SK-N-SH treated with all-trans-retinoic acid at 6 μM for 48 hours (cell line): ENCODE measurements at regions not wholly inside any gene's neighbourhood (a gene's known extent, or its start where the extent isn't known, plus 50 kb on each side); places are given as distances from the start of the nearest gene placed in this dataset.

ENCODE experiments used
- ARNTL ChIP-seq: fragments of 450-650 bp; formaldehyde crosslinking; IDR thresholded peaks from 2 replicates; pipeline ENCODE4 v1.5.0; 2020; ENCODE audit warnings: low read depth, mild to moderate bottlenecking, moderate library complexity, borderline replicate concordance
- CSDC2 ChIP-seq: fragments of 250-450 bp; sonication (Bioruptor Pico); IDR thresholded peaks from 2 replicates; pipeline ENCODE4 v1.5.0; 2020; ENCODE audit warnings: mild to moderate bottlenecking, moderate library complexity
- ESRRG ChIP-seq: fragments of 250-450 bp; sonication (Bioruptor Pico); IDR thresholded peaks from 2 replicates; pipeline ENCODE4 v1.6.1; 2021; ENCODE audit warnings: mild to moderate bottlenecking
- PPARA ChIP-seq: fragments of 250-450 bp; sonication (Bioruptor Pico); IDR thresholded peaks from 2 replicates; pipeline ENCODE4 v1.5.0; 2020; ENCODE audit warnings: mild to moderate bottlenecking, borderline replicate concordance
- SNAI2 ChIP-seq: fragments of 250-450 bp; sonication (Bioruptor Pico); IDR thresholded peaks from 2 replicates; pipeline ENCODE4 v1.5.0; 2020; ENCODE audit warnings: mild to moderate bottlenecking, moderate library complexity
- TCF4 ChIP-seq: fragments of 250-450 bp; sonication (Bioruptor Pico); IDR thresholded peaks from 2 replicates; pipeline ENCODE4 v1.8.0; 2021; ENCODE audit warnings: mild to moderate bottlenecking, moderate library complexity, borderline replicate concordance
- TOX ChIP-seq: fragments of 250-450 bp; sonication (Bioruptor Pico); IDR thresholded peaks from 2 replicates; pipeline ENCODE4 v1.8.0; 2021; ENCODE audit warnings: mild to moderate bottlenecking, moderate library complexity, borderline replicate concordance
- ZFP3 ChIP-seq: fragments of 250-450 bp; sonication (Bioruptor Pico); IDR thresholded peaks from 2 replicates; pipeline ENCODE4 v1.5.0; 2020; ENCODE audit warnings: mild to moderate bottlenecking, moderate library complexity
- ZFP30 ChIP-seq: fragments of 450-650 bp; formaldehyde crosslinking; IDR thresholded peaks from 2 replicates; pipeline ENCODE4 v1.5.0; 2022; ENCODE audit warnings: mild to moderate bottlenecking, moderate library complexity
- ZNF8 ChIP-seq: fragments of 450-650 bp; formaldehyde crosslinking; IDR thresholded peaks from 2 replicates; pipeline ENCODE4 v1.5.0; 2020; ENCODE audit warnings: mild to moderate bottlenecking, moderate library complexity
- TF ChIP-seq, protein P1 (sequence below): fragments of 250-450 bp; sonication (Bioruptor Pico); IDR thresholded peaks from 2 replicates; pipeline ENCODE4 v1.8.0; 2020; ENCODE audit warnings: mild to moderate bottlenecking, moderate library complexity, borderline replicate concordance
- TF ChIP-seq, protein P2 (sequence below): fragments of 250-450 bp; sonication (Bioruptor Pico); IDR thresholded peaks from 2 replicates; pipeline ENCODE4 v1.5.0; 2020; ENCODE audit warnings: mild to moderate bottlenecking, moderate library complexity

DNA sequence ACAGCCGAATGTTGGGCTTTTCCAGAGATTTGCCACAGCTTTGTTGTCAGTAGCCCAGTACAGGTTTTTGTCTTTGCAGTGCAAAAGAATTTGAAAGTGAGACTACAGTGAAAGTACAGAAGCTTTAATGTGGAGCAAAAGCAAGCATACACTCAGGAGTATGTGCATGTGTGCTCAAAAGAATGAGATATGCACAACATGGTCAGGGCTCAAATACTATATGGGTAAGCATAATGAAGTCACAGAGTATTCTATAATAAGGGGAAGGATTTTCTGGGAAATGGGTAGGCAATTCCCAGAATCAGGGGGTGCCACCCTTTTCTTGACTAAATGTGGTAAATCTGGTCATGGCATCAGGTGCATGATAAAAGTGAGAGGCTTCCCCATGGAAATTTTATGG is 72.1 kb upstream of the SULT1C3 start:
- no peak for TF ChIP-seq ESRRG (CRISPR knock-in tag)
- TF ChIP-seq ZNF8 (CRISPR knock-in tag), result no peak
- no peak for TF ChIP-seq CSDC2 (CRISPR knock-in tag)
- no peak for TF ChIP-seq ARNTL (CRISPR knock-in tag)
- TF ChIP-seq PPARA (CRISPR knock-in tag), result no peak
- TF ChIP-seq, protein P1, sequence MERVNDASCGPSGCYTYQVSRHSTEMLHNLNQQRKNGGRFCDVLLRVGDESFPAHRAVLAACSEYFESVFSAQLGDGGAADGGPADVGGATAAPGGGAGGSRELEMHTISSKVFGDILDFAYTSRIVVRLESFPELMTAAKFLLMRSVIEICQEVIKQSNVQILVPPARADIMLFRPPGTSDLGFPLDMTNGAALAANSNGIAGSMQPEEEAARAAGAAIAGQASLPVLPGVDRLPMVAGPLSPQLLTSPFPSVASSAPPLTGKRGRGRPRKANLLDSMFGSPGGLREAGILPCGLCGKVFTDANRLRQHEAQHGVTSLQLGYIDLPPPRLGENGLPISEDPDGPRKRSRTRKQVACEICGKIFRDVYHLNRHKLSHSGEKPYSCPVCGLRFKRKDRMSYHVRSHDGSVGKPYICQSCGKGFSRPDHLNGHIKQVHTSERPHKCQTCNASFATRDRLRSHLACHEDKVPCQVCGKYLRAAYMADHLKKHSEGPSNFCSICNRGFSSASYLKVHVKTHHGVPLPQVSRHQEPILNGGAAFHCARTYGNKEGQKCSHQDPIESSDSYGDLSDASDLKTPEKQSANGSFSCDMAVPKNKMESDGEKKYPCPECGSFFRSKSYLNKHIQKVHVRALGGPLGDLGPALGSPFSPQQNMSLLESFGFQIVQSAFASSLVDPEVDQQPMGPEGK (CRISPR knock-in tag), result no peak
- TF ChIP-seq, protein P2, sequence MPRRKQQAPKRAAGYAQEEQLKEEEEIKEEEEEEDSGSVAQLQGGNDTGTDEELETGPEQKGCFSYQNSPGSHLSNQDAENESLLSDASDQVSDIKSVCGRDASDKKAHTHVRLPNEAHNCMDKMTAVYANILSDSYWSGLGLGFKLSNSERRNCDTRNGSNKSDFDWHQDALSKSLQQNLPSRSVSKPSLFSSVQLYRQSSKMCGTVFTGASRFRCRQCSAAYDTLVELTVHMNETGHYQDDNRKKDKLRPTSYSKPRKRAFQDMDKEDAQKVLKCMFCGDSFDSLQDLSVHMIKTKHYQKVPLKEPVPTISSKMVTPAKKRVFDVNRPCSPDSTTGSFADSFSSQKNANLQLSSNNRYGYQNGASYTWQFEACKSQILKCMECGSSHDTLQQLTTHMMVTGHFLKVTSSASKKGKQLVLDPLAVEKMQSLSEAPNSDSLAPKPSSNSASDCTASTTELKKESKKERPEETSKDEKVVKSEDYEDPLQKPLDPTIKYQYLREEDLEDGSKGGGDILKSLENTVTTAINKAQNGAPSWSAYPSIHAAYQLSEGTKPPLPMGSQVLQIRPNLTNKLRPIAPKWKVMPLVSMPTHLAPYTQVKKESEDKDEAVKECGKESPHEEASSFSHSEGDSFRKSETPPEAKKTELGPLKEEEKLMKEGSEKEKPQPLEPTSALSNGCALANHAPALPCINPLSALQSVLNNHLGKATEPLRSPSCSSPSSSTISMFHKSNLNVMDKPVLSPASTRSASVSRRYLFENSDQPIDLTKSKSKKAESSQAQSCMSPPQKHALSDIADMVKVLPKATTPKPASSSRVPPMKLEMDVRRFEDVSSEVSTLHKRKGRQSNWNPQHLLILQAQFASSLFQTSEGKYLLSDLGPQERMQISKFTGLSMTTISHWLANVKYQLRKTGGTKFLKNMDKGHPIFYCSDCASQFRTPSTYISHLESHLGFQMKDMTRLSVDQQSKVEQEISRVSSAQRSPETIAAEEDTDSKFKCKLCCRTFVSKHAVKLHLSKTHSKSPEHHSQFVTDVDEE (CRISPR knock-in tag), result no peak
- TF ChIP-seq ZFP3, result no peak
- TF ChIP-seq ZFP30, result no peak
- no peak for TF ChIP-seq TCF4 (CRISPR knock-in tag)
- TF ChIP-seq SNAI2 (CRISPR knock-in tag), result no peak
- no peak for TF ChIP-seq TOX (CRISPR knock-in tag)
